ENCODE measurements at regions not wholly inside any gene's neighbourhood (a gene's known extent, or its start where the extent isn't known, plus 50 kb on each side); places are given as distances from the start of the nearest gene placed in this dataset.

DNA sequence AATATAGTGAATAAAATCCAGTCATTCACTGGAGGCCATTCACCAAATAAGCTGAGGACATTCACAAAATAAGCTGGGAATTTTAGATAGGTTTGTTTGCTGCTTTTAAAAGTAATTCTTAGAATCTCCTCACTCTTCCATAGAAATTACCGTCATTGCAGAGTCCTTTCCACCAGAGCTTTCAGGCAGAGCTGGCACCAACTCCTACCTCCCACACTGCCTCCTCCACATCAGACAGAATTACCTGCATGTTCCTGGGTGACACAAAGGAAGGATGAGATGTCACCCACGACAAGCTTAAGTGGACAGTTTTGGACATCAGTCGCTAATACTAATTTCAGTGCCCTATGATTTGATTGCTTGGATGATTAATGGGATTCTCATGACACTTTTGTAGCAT, 1113.2 kb downstream of the IGSF11 start:
- Mint-ChIP-seq H3K4me3 (no peak overlapping the region), H3K4me1 (ENCODE audit: low read depth) (no peaks in the 10 kb centered on the region), H3K27me3 (no peaks in the 10 kb centered on the region), H3K9me3 (no peaks in the 10 kb centered on the region), H3K36me3 (ENCODE audit: low read depth) (no peaks in the 10 kb centered on the region), H3K27ac (no peak overlapping the region)
- intact Hi-C loops (cut with micrococcal nuclease) = no loop called here

DNA sequence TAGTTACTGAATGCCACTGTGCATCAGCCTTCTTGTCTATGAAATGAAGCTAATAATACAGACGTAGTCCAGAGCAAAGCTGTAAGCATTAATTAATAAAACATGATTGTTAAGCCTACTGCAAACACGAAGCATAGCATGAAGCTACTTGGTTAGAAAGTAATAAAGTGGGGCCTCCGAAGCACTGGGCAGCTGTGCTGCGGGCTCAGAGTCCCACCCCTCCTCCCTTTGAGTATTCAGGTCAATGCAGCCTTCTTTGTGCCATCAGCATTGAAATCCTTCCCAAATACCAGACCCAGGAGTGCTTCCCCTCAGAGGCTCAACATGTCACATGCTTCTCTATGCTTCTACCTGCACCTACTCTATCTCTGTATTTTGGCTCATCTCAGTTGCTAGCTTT, 1112.6 kb downstream of the IGSF11 start:
- Mint-ChIP-seq H3K4me1 (ENCODE audit: low read depth) (no peaks in the 10 kb centered on the region), H3K36me3 (ENCODE audit: low read depth) (no peaks in the 10 kb centered on the region), H3K4me3 (no peak overlapping the region), H3K27ac (no peak overlapping the region), H3K27me3 (no peaks in the 10 kb centered on the region), H3K9me3 (no peaks in the 10 kb centered on the region)
- intact Hi-C loops (cut with micrococcal nuclease) = no loop called here

DNA sequence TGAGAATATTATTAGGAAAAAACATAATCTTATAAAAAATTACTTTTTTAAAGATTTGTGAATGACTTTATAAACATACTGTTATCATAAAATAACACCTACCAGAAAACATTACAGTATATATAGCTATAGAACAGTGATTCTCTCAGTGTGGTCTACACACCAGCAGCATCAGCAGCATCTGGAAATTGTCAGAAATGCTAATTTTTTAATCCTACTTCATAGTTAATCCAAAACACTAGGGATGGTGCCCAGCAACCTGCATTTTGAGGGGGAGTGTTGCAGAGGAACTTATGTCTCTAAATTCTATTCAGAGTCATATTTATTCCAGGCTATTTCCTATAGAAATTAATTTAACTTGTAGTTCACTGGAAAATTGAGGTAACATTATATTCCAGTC, 1107.8 kb downstream of the IGSF11 start:
- no peaks in the 10 kb centered on the region for H3K9me3 Mint-ChIP-seq
- no peaks in the 10 kb centered on the region for H3K4me1 Mint-ChIP-seq (ENCODE audit: low read depth)
- no peaks in the 10 kb centered on the region for H3K36me3 Mint-ChIP-seq (ENCODE audit: low read depth)
- H3K4me3 Mint-ChIP-seq = no peak overlapping the region
- intact Hi-C loops (cut with micrococcal nuclease) = no loop called here
- H3K27ac Mint-ChIP-seq = no peak overlapping the region
- no peaks in the 10 kb centered on the region for H3K27me3 Mint-ChIP-seq

DNA sequence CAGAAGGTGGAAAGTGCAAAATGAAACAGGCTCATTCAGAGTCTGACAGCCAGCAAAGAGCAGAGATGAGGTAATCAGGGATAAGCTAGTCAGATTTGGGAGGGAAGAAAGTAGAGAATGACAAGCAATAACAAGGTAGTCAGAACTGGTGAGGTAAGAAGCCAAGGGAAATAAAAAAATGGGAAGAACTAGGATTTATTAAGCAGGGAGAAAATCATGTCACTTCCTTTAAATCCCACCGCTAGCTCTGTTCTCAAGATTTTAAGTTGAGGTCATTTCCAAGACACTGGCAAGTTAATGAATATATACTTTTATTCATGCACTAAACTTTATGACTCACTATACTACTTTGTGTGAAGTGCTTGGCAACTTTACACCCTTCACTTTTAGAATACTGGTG, 1106.8 kb downstream of the IGSF11 start:
- no peaks in the 10 kb centered on the region for H3K4me1 Mint-ChIP-seq (ENCODE audit: low read depth)
- no peaks in the 10 kb centered on the region for H3K27me3 Mint-ChIP-seq
- H3K36me3 Mint-ChIP-seq (ENCODE audit: low read depth) = no peaks in the 10 kb centered on the region
- H3K27ac Mint-ChIP-seq = no peak overlapping the region
- H3K4me3 Mint-ChIP-seq = no peak overlapping the region
- intact Hi-C loops (cut with micrococcal nuclease) = no loop called here
- no peaks in the 10 kb centered on the region for H3K9me3 Mint-ChIP-seq

DNA sequence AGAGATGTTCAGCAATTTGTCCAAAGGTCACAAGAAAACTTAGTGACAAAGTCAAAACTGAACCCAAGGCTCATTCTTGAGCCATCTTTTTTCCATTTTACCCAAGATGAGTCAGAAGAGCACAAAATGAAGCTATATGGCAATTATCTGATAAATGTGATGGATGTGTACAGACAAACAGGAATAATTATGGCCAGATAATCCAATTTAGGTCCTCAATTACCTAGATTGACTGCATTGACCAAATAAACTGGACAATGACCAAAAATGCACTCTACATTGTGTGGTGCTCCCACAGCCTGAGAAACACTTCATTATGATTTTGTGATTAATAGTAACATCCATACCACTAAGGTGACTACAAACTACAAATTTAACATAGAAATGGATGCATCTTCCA, 1105.8 kb downstream of the IGSF11 start:
- H3K9me3 Mint-ChIP-seq = no peaks in the 10 kb centered on the region
- H3K27ac Mint-ChIP-seq = no peak overlapping the region
- intact Hi-C loops (cut with micrococcal nuclease) = no loop called here
- no peaks in the 10 kb centered on the region for H3K27me3 Mint-ChIP-seq
- no peaks in the 10 kb centered on the region for H3K4me1 Mint-ChIP-seq (ENCODE audit: low read depth)
- H3K36me3 Mint-ChIP-seq (ENCODE audit: low read depth) = no peaks in the 10 kb centered on the region
- H3K4me3 Mint-ChIP-seq = no peak overlapping the region

DNA sequence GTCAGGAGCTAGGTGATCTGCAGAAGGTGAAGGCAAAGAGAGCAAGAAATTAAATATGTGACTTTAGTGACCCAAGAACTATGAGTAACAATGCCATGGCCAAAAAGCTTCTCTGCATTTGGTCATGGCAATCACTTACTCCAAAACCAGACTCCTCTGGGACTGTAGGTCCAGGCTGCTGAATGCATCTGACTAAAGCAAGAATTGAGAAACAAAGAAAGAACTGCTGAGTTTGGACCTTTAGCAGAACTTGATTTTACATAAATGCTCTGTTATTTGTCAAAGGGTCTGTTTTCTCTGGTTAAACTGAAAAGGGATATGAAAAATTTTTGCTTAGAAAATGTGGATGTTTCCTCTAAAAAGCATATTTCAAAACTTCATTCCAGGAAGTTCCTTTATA, 1102.2 kb downstream of the IGSF11 start:
- intact Hi-C loops (cut with micrococcal nuclease) = no loop called here
- Mint-ChIP-seq H3K27me3 (no peaks in the 10 kb centered on the region), H3K4me3 (no peak overlapping the region), H3K36me3 (ENCODE audit: low read depth) (no peaks in the 10 kb centered on the region), H3K4me1 (ENCODE audit: low read depth) (no peaks in the 10 kb centered on the region), H3K27ac (no peak overlapping the region), H3K9me3 (peaks cover 11% of the 10 kb centered on the region)

DNA sequence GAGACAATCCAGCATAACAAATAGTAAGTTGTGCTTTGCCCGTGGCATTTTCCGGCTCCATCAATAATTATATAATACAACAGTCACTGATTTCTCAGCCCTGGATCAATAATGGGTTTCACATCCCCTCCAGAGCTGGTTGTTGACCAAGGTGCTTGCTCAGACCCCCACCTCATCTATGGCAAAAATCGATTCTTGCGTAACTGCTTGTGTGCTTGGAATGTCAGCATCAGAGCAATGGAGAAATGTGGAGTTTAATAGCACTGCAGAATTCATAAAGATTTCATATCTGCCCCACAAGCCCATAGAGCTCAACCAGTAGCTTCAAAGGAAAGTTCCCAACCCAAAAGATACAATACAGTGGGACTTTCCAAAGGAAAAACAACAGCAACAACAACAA, 1098.5 kb downstream of the IGSF11 start:
- Mint-ChIP-seq H3K4me1 (ENCODE audit: low read depth) (no peaks in the 10 kb centered on the region), H3K4me3 (no peak overlapping the region), H3K9me3 (peaks cover 24% of the 10 kb centered on the region), H3K27ac (no peak overlapping the region), H3K27me3 (no peaks in the 10 kb centered on the region), H3K36me3 (ENCODE audit: low read depth) (no peaks in the 10 kb centered on the region)
- intact Hi-C loops (cut with micrococcal nuclease) = no loop called here

DNA sequence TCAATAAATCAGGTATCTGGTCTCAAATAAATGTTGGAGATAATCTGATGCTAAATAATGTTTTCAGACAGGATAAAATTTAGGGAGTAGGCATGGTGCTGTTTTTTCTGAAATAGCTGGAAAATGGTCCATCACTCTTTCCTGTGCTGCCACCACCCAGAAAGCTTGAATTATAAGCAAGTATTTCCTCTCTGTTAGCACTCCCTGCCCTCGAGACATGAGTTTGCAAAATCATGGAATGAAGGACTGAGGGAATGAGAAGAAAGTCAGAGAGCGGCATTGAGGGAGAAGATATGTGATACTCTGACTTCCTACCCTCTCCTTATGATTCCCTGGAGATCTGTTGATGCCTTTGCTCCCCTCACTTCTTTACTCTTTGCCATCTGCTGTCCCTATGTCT, 1095.7 kb downstream of the IGSF11 start:
- H3K4me3 Mint-ChIP-seq = no peak overlapping the region
- no peak overlapping the region for H3K27ac Mint-ChIP-seq
- no peaks in the 10 kb centered on the region for H3K27me3 Mint-ChIP-seq
- H3K9me3 Mint-ChIP-seq = peaks cover 24% of the 10 kb centered on the region
- H3K4me1 Mint-ChIP-seq (ENCODE audit: low read depth) = no peaks in the 10 kb centered on the region
- intact Hi-C loops (cut with micrococcal nuclease) = no loop called here
- H3K36me3 Mint-ChIP-seq (ENCODE audit: low read depth) = no peaks in the 10 kb centered on the region

DNA sequence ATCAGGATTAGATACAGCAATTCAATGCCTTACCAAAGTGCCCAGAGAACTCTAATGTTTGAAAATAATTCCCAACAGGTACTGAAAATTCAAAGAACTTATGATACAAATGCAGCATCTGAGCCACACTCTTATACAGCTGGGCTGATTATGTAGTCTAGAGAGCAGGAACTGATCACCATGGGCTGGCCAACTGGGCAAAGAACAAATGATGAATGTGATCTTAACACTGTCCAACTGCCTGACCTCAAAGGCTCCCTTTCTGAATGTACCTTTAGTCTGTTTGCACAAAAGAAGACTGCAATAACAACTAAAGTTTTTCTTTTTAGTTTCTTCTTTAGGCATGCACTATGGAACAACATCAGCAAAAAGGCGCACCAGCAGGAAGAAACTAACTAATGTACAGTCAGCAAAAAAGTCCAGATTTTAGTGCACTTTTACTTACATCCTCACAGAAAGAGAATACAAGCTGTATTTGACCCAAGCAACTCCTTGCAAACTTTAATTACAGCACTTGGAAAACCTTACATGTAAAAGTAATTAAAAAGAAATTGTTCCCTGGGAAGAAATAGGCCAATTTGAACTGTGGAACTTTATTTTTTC, 1095.1 kb downstream of the IGSF11 start:
- H3K4me1 Mint-ChIP-seq (ENCODE audit: low read depth) = no peaks in the 10 kb centered on the region
- H3K27me3 Mint-ChIP-seq = no peaks in the 10 kb centered on the region
- H3K9me3 Mint-ChIP-seq = peaks cover 24% of the 10 kb centered on the region
- H3K4me3 Mint-ChIP-seq = no peak overlapping the region
- intact Hi-C loops (cut with micrococcal nuclease) = no loop called here
- no peaks in the 10 kb centered on the region for H3K36me3 Mint-ChIP-seq (ENCODE audit: low read depth)
- H3K27ac Mint-ChIP-seq = no peak overlapping the region

DNA sequence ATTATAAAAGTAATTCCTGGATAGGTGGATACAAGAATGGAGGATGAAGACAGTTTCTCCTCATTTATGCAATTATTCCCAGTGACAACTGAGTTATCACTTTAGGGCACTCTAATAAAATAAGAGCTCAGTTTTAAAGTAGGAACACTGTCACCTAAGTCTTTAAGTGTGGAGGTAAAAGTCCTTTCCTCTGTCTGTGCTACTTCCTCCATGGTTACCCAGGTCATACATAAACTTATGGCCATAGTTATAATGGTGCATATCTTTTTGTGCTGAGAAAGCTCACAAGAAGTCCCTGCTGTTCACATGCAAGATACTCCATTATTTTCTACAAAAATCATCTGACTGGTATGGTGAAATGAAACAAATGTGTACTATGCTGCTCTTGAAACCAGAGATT, 1093.6 kb downstream of the IGSF11 start:
- Mint-ChIP-seq H3K27ac (no peak overlapping the region), H3K4me3 (no peak overlapping the region), H3K36me3 (ENCODE audit: low read depth) (no peaks in the 10 kb centered on the region), H3K27me3 (no peaks in the 10 kb centered on the region), H3K4me1 (ENCODE audit: low read depth) (no peaks in the 10 kb centered on the region), H3K9me3 (peaks cover 17% of the 10 kb centered on the region)
- intact Hi-C loops (cut with micrococcal nuclease) = no loop called here

DNA sequence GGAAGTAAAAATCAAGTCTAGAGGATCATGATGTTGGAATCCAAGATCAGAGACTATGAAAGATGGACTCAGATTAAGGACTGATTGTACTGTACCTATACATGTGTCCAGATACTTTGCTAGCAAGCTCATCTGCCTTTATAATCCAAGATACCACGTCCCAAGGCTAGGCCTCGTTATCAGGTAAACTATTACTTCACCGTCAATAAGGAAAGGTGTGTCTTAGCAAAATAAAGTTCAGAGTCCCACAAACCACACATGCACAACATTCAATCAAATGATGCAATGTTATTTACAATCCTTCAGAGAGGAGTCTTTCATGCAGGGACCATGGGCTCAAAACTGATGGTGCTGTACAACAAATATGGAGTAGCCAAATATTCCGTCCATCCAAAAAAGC, 1092.9 kb downstream of the IGSF11 start:
- intact Hi-C loops (cut with micrococcal nuclease) = no loop called here
- Mint-ChIP-seq H3K27me3 (no peaks in the 10 kb centered on the region), H3K36me3 (ENCODE audit: low read depth) (no peaks in the 10 kb centered on the region)

DNA sequence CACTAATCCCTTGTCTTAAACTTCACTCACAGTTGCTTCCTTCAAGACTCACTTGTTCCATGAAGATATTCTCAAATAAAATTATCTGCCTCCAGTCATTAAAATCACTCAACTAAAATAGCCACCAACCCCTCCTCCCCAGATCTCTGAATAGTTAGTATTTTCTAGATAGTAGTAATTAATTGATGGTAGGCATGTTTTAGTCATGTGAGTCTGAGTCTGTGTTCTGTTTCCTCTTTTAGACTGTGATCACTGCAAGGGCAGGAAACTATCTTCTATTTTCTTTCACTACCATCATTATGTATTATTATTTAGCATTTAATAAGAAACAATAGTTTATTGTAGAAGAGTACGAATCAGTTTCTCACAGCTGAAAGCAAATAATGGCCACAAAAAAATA, 1080.5 kb downstream of the IGSF11 start:
- no peaks in the 10 kb centered on the region for H3K9me3 Mint-ChIP-seq
- H3K36me3 Mint-ChIP-seq (ENCODE audit: low read depth) = no peaks in the 10 kb centered on the region
- no peak overlapping the region for H3K4me3 Mint-ChIP-seq
- intact Hi-C loops (cut with micrococcal nuclease) = no loop called here
- H3K4me1 Mint-ChIP-seq (ENCODE audit: low read depth) = no peaks in the 10 kb centered on the region
- no peak overlapping the region for H3K27ac Mint-ChIP-seq
- H3K27me3 Mint-ChIP-seq = no peaks in the 10 kb centered on the region

More for the DNA sequence above, 1092.9 kb downstream of the IGSF11 start:
- Mint-ChIP-seq H3K27ac (no peak overlapping the region), H3K9me3 (peaks cover 13% of the 10 kb centered on the region), H3K4me1 (ENCODE audit: low read depth) (no peaks in the 10 kb centered on the region), H3K4me3 (no peak overlapping the region)

DNA sequence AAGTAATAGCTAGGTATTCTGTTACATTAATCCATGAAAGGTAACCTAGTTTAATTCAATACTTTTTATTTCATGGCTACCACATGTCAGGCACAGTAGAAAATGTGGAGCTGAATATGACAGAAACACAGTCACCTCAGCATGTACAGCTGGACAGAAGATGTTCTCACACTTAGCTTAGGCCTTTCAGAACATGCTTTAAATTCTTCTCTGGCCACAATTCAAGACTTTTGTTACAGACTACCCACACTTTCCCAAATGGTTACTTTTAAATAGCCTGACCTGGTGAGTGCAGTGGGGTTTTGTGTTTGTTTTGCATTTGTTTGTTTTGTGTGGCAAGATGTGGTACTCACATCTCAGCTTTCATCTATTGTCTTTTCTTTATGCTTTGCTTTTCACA, 1079.5 kb downstream of the IGSF11 start:
- H3K4me1 Mint-ChIP-seq (ENCODE audit: low read depth) = no peaks in the 10 kb centered on the region
- no peak overlapping the region for H3K4me3 Mint-ChIP-seq
- H3K36me3 Mint-ChIP-seq (ENCODE audit: low read depth) = no peaks in the 10 kb centered on the region
- no peaks in the 10 kb centered on the region for H3K27me3 Mint-ChIP-seq
- H3K27ac Mint-ChIP-seq = no peak overlapping the region
- H3K9me3 Mint-ChIP-seq = no peaks in the 10 kb centered on the region
- intact Hi-C loops (cut with micrococcal nuclease) = no loop called here

DNA sequence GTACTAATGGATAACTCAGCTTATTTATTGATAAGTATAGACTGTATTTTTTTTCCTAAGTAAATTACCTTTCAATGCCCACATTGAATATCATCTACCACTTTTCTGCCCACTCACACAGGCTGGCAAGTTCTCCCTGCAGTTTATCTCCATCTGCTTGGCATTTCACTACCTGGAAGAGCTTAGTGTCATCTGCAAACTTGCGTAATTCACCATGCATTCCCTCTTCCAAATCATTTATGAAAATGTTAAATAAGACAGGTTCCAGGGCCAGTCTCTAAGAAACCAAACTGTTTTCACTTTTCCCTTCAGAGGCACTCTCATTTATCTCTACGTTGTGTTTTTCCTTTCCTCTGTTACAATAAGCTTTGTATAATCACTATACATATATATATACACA, 1076.6 kb downstream of the IGSF11 start:
- no peaks in the 10 kb centered on the region for H3K27me3 Mint-ChIP-seq
- no peak overlapping the region for H3K4me3 Mint-ChIP-seq
- no peaks in the 10 kb centered on the region for H3K9me3 Mint-ChIP-seq
- H3K27ac Mint-ChIP-seq = no peak overlapping the region
- intact Hi-C loops (cut with micrococcal nuclease) = no loop called here
- no peaks in the 10 kb centered on the region for H3K4me1 Mint-ChIP-seq (ENCODE audit: low read depth)
- no peaks in the 10 kb centered on the region for H3K36me3 Mint-ChIP-seq (ENCODE audit: low read depth)

DNA sequence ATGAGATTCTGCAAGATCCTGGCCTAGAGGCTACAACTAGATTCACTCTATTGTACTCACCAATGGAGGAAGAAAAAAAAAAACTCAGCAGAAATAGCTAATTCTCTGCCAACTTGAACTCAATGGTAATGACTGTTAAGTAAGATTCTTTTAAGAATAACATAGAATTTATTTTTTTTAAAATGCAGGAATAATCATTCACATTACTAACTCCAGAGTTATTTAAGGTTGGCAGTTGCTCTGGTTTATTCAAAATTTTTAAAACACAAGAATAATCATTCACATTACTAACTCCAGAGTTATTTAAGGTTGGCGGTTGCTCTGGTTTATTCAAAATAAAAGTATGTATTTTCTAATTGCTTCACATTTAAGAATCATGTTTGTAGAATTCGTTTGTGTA, 1071.9 kb downstream of the IGSF11 start:
- no peak overlapping the region for H3K27ac Mint-ChIP-seq
- no peak overlapping the region for H3K4me3 Mint-ChIP-seq
- H3K4me1 Mint-ChIP-seq (ENCODE audit: low read depth) = no peaks in the 10 kb centered on the region
- H3K9me3 Mint-ChIP-seq = no peaks in the 10 kb centered on the region
- intact Hi-C loops (cut with micrococcal nuclease) = no loop called here
- no peaks in the 10 kb centered on the region for H3K27me3 Mint-ChIP-seq
- H3K36me3 Mint-ChIP-seq (ENCODE audit: low read depth) = no peaks in the 10 kb centered on the region
